ENCODE measurements at regions not wholly inside any gene's neighbourhood (a gene's known extent, or its start where the extent isn't known, plus 50 kb on each side); places are given as distances from the start of the nearest gene placed in this dataset.

GRCh38 chr9:88202321-88202720 lies 64.0 kb upstream of the SPATA31C2 start:
- no peak for TF ChIP-seq POLR2A (IDR thresholded peaks at IDR 0.05)
- TF ChIP-seq CTCF (IDR thresholded peaks at IDR 0.05 in 4 of 5, conservative IDR thresholded peaks at IDR 0.05 in 1 of 5): no peak

Data from gastrocnemius medialis (tissue), 4 donors.